Natural killer cell (primary cell): ENCODE measurements at regions not wholly inside any gene's neighbourhood (a gene's known extent, or its start where the extent isn't known, plus 50 kb on each side); places are given as distances from the start of the nearest gene placed in this dataset.

Source experiments
- ATAC-seq, 3 donors: fragments of 150-1000 bp in 2 of 3; fragments of 200-7000 bp in 1 of 3; cut with Tn5 transposase; 1 replicate in 1 of 3; 2 replicates in 2 of 3; pipeline ENCODE4 v1.10.0; 2021; ENCODE audit warnings: mild to moderate bottlenecking in 2 of 3, moderate library complexity in 2 of 3
- DNase-seq, 2 donors: peaks; one replicate each; pipeline versions ENCODE4 v3.0.0 to v3.0.0-alpha.2; 2013 to 2021; ENCODE audit warnings: mixed read lengths in 1 of 2
- H3K27ac ChIP-seq: one replicate; pipeline ENCODE4 v1.5.1; 2013; ENCODE audit warnings: mild to moderate bottlenecking, low read length
- H3K27me3 ChIP-seq: one replicate; pipeline ENCODE4 v1.6.1; 2013; ENCODE audit warnings: low read length; ENCODE audit not compliant: control insufficient read depth, insufficient read depth
- H3K36me3 ChIP-seq: one replicate; pipeline ENCODE4 v1.6.1; 2013; ENCODE audit warnings: low read length; ENCODE audit not compliant: control insufficient read depth, insufficient read depth
- H3K4me1 ChIP-seq: one replicate; pipeline ENCODE4 v1.6.1; 2013; ENCODE audit warnings: low read length; ENCODE audit not compliant: control insufficient read depth, insufficient read depth
- H3K4me3 ChIP-seq: one replicate; pipeline ENCODE4 v1.5.1; 2013; ENCODE audit warnings: low read length
- H3K9me3 ChIP-seq: one replicate; pipeline ENCODE4 v1.6.1; 2013; ENCODE audit warnings: low read length; ENCODE audit not compliant: control insufficient read depth, insufficient read depth
- H3K27ac Mint-ChIP-seq, 2 donors: one replicate each; pipeline ENCODE4 v1.8.0; 2022; ENCODE audit warnings: mild to moderate bottlenecking in 2 of 2, mixed read lengths in 2 of 2, moderate library complexity in 1 of 2
- H3K27me3 Mint-ChIP-seq, 2 donors: one replicate each; pipeline ENCODE4 v1.8.0; 2022; ENCODE audit warnings: low read depth in 2 of 2, mixed read lengths in 2 of 2
- H3K36me3 Mint-ChIP-seq: one replicate; pipeline ENCODE4 v1.8.0; 2022; ENCODE audit warnings: mixed read lengths
- H3K4me1 Mint-ChIP-seq, 2 donors: one replicate each; pipeline ENCODE4 v1.8.0; 2022; ENCODE audit warnings: mixed read lengths in 2 of 2
- H3K4me3 Mint-ChIP-seq: one replicate; pipeline ENCODE4 v1.8.0; 2022; ENCODE audit warnings: mild to moderate bottlenecking, moderate library complexity, mixed read lengths
- H3K9me3 Mint-ChIP-seq, 2 donors: one replicate each; pipeline ENCODE4 v1.8.0; 2022; ENCODE audit warnings: mixed read lengths in 2 of 2
- WGBS: methylation state at CpG from one replicate; pipeline ENCODE4 v1.1.7; 2013; ENCODE audit warnings: missing lambda C conversion rate; ENCODE audit not compliant: insufficient coverage; 5-methylcytosine and 5-hydroxymethylcytosine counted together
- intact Hi-C: fragments of 100-400 bp; cut with micrococcal nuclease; formaldehyde crosslinking; loops from one replicate; pipeline ENCODE4 v1.14.2; 2022
- TF ChIP-seq, protein P1 (sequence below): fragments of 200-600 bp; IDR thresholded peaks from one replicate; pipeline ENCODE4 v1.8.0; 2022; ENCODE audit warnings: antibody characterized with exemption

DNA sequence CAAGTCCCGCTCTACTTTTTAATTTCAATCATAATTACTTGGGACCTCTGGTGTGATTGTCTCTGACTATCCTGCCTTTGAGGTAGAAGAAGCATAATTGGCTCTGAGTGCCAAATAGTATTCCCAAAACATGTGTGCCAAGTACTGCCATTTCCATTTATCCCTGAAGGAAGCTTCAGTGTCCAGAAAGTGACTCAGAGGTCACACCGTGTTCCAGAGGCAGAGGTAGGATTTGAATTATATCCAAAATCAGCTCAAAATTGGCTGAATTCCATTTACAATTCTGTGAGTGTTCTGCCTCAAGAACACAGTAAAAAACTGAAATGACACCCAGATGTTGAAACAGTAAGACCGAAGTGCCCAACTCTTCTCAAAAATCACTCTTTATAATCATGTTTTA, 255.3 kb downstream of the RSL24D1 start:
- no peak overlapping the region for H3K27ac ChIP-seq
- no peaks in the 10 kb centered on the region for H3K36me3 ChIP-seq
- H3K27me3 ChIP-seq: no peaks in the 10 kb centered on the region
- Mint-ChIP-seq H3K4me3 (no peak overlapping the region), H3K9me3 (peaks cover 3 to 9% of the 10 kb centered on the region in 2 donors), H3K27me3 (peaks cover 0 to 2% of the 10 kb centered on the region in 2 donors), H3K36me3 (no peaks in the 10 kb centered on the region), H3K27ac (no peak overlapping the region), H3K4me1 (no peaks in the 10 kb centered on the region)
- WGBS: 94% methylated on average over 1 of the region's 3 CpGs
- H3K4me3 ChIP-seq: no peak overlapping the region
- H3K4me1 ChIP-seq: no peaks in the 10 kb centered on the region
- TF ChIP-seq, protein P1, sequence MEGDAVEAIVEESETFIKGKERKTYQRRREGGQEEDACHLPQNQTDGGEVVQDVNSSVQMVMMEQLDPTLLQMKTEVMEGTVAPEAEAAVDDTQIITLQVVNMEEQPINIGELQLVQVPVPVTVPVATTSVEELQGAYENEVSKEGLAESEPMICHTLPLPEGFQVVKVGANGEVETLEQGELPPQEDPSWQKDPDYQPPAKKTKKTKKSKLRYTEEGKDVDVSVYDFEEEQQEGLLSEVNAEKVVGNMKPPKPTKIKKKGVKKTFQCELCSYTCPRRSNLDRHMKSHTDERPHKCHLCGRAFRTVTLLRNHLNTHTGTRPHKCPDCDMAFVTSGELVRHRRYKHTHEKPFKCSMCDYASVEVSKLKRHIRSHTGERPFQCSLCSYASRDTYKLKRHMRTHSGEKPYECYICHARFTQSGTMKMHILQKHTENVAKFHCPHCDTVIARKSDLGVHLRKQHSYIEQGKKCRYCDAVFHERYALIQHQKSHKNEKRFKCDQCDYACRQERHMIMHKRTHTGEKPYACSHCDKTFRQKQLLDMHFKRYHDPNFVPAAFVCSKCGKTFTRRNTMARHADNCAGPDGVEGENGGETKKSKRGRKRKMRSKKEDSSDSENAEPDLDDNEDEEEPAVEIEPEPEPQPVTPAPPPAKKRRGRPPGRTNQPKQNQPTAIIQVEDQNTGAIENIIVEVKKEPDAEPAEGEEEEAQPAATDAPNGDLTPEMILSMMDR: no peak
- ATAC-seq: no peak
- no peaks in the 10 kb centered on the region for H3K9me3 ChIP-seq
- intact Hi-C loops: no loop called here
- no peak for DNase-seq

GRCh38 chr15:54917312-54917711, 279.4 kb downstream of the RSL24D1 start:
- no peaks in the 10 kb centered on the region for H3K9me3 ChIP-seq
- WGBS: no CpG with 5 or more reads among the region's 1 CpG
- no peaks in the 10 kb centered on the region for H3K4me1 ChIP-seq
- Mint-ChIP-seq H3K9me3 (peaks cover 2 to 4% of the 10 kb centered on the region in 2 donors), H3K27ac (no peak overlapping the region), H3K36me3 (no peaks in the 10 kb centered on the region), H3K4me1 (no peaks in the 10 kb centered on the region), H3K4me3 (no peak overlapping the region), H3K27me3 (no peaks in the 10 kb centered on the region)
- intact Hi-C loops: no loop called here
- H3K27me3 ChIP-seq: no peaks in the 10 kb centered on the region
- H3K4me3 ChIP-seq: no peak overlapping the region
- no peak overlapping the region for H3K27ac ChIP-seq
- no peaks in the 10 kb centered on the region for H3K36me3 ChIP-seq
- no peak for DNase-seq
- TF ChIP-seq, protein P1: no peak
- ATAC-seq: no peak

DNA sequence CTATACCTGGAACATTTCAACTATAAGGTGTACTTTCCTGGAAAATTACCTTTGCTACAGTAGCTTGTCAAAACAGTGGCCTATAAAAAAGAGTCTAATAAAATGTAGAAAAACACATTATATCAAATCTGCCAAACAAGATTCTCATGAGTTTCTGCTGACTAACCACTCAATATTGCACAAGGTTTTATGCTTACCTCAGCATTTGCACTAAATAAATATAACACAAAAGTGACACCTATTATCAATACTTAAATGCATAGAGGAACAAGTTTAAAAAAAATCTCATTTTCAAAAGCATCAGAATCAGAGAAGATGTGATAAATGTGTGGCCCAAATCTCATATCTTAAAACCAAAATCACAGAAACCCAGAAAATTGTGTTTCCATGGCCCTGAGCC, 281.4 kb downstream of the RSL24D1 start:
- H3K27me3 Mint-ChIP-seq: no peaks in the 10 kb centered on the region
- no peak overlapping the region for H3K4me3 Mint-ChIP-seq
- DNase-seq: no peak
- TF ChIP-seq, protein P1: no peak
- H3K27ac Mint-ChIP-seq: no peak overlapping the region
- H3K36me3 Mint-ChIP-seq: no peaks in the 10 kb centered on the region
- no peaks in the 10 kb centered on the region for H3K4me1 Mint-ChIP-seq
- no peak overlapping the region for H3K27ac ChIP-seq
- peaks cover 3 to 5% of the 10 kb centered on the region in 2 donors for H3K9me3 Mint-ChIP-seq
- no peak for ATAC-seq
- no peaks in the 10 kb centered on the region for H3K27me3 ChIP-seq
- intact Hi-C loops: no loop called here
- H3K4me3 ChIP-seq: no peak overlapping the region
- H3K4me1 ChIP-seq: no peaks in the 10 kb centered on the region
- H3K9me3 ChIP-seq: no peaks in the 10 kb centered on the region
- H3K36me3 ChIP-seq: no peaks in the 10 kb centered on the region

DNA sequence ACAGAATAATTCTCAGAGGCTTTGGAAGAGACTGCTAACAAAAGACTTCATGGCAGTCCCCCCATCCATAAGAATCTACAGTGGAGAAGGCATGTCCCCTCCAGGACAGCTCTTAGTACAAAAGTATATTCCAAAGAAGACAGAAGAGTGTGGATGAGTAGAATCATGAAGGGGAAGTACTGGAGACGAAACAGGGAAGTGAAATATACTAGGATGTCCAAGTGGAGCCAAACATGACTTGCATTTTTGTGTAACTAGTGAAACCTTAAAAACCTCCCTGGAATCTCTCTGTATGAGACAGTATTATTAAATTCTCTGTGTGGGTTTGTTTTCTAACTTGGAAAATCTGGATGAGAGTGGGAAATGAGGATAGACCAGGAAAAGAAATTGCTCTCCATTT, 312.4 kb downstream of the RSL24D1 start:
- no peak overlapping the region for H3K4me3 ChIP-seq
- H3K36me3 Mint-ChIP-seq: no peaks in the 10 kb centered on the region
- H3K27me3 Mint-ChIP-seq: no peaks in the 10 kb centered on the region
- TF ChIP-seq, protein P1: no peak
- no peak for ATAC-seq
- DNase-seq: no peak
- H3K4me3 Mint-ChIP-seq: no peak overlapping the region
- H3K27ac Mint-ChIP-seq: no peak overlapping the region
- no peaks in the 10 kb centered on the region for H3K4me1 Mint-ChIP-seq
- H3K9me3 Mint-ChIP-seq: peaks cover 2 to 5% of the 10 kb centered on the region in 2 donors
- no peaks in the 10 kb centered on the region for H3K9me3 ChIP-seq
- no peaks in the 10 kb centered on the region for H3K27me3 ChIP-seq
- no peaks in the 10 kb centered on the region for H3K36me3 ChIP-seq
- H3K4me1 ChIP-seq: no peaks in the 10 kb centered on the region
- H3K27ac ChIP-seq: no peak overlapping the region
- 0% methylated on average over 1 of the region's 1 CpG for WGBS
- intact Hi-C loops: no loop called here
